H1 (cell line): ENCODE measurements at regions not wholly inside any gene's neighbourhood (a gene's known extent, or its start where the extent isn't known, plus 50 kb on each side); places are given as distances from the start of the nearest gene placed in this dataset.
A peak's percentile ranks its signal among the peaks of the same experiment; 100 is the strongest.

Source experiments
- CTCF ChIA-PET: fragments of 300-600 bp; sonication (Branson Sonifier 250); formaldehyde crosslinking; loops from one replicate; lab custom pipeline; 2021; ENCODE audit not compliant: partially characterized antibody; lab: Charles Lee
- POLR2A ChIA-PET: fragments of 300-600 bp; sonication (Branson Sonifier 250); formaldehyde crosslinking; loops from one replicate; lab custom pipeline; 2021; ENCODE audit warnings: inconsistent platforms; ENCODE audit not compliant: partially characterized antibody; lab: Charles Lee
- DNase-seq, 2 experiments: peaks; one replicate each; pipeline versions ENCODE4 v3.0.0 to v3.0.0-alpha.2; 2010 to 2022; ENCODE audit warnings: low spot score in 2 of 2, low read depth in 1 of 2, mixed read lengths in 1 of 2
- FAIRE-seq: peaks from 2 replicates; lab custom pipeline; 2011; peaks lifted over from hg19 to GRCh38; lab: Jason Lieb, UNC
- H2AFZ ChIP-seq: 2 replicates; pipeline ENCODE4 v1.8.1; 2012; ENCODE audit warnings: low read length, inconsistent platforms
- H2AK5ac ChIP-seq: 2 replicates; pipeline ENCODE4 v1.6.1; 2013; ENCODE audit warnings: low read depth, low read length
- H2BK120ac ChIP-seq: replicated peaks from 2 replicates; pipeline ENCODE3; 2013; ENCODE audit warnings: low read depth, low read length, inconsistent platforms
- H2BK12ac ChIP-seq: 2 replicates; pipeline ENCODE4 v1.6.1; 2013; ENCODE audit warnings: low read depth, low read length
- H2BK15ac ChIP-seq: 2 replicates; pipeline ENCODE4 v1.6.1; 2013; ENCODE audit warnings: low read length
- H2BK20ac ChIP-seq: 2 replicates; pipeline ENCODE4 v1.6.1; 2013; ENCODE audit warnings: low read length
- H2BK5ac ChIP-seq: 2 replicates; pipeline ENCODE4 v1.6.1; 2013; ENCODE audit warnings: low read depth, low read length
- H3K14ac ChIP-seq: 2 replicates; pipeline ENCODE4 v1.6.1; 2013; ENCODE audit warnings: inconsistent platforms; ENCODE audit not compliant: insufficient read length
- H3K18ac ChIP-seq: 2 replicates; pipeline ENCODE4 v1.6.1; 2013; ENCODE audit warnings: low read length; ENCODE audit errors: extremely low read depth
- H3K23ac ChIP-seq: 2 replicates; pipeline ENCODE4 v1.6.1; 2013; ENCODE audit warnings: inconsistent platforms; ENCODE audit not compliant: insufficient read length
- H3K23me2 ChIP-seq: 2 replicates; pipeline ENCODE4 v1.6.1; 2013; ENCODE audit warnings: low read depth, low read length
- H3K27ac ChIP-seq: 2 replicates; pipeline ENCODE4 v1.6.1; 2011; ENCODE audit warnings: low read depth, low read length, inconsistent platforms
- H3K27me3 ChIP-seq, 4 experiments: replicated peaks in 1 of 4; 1 replicate in 1 of 4; 2 replicates in 3 of 4; pipeline versions ENCODE4 v1.6.1 to v1.8.1; 2011 to 2013; ENCODE audit warnings: low read length in 3 of 4, mild to moderate bottlenecking in 3 of 4, inconsistent platforms in 2 of 4, mixed read lengths in 2 of 4, moderate library complexity in 1 of 4; ENCODE audit not compliant: control insufficient read depth in 3 of 4, insufficient read depth in 3 of 4; ENCODE audit errors: extremely low read depth in 1 of 4
- H3K36me3 ChIP-seq, 4 experiments: 2 replicates each; pipeline versions ENCODE4 v1.6.1 to v1.8.1; 2011 to 2013; ENCODE audit warnings: mild to moderate bottlenecking in 4 of 4, low read length in 3 of 4, moderate library complexity in 2 of 4, control low read depth in 1 of 4, inconsistent platforms in 1 of 4; ENCODE audit not compliant: insufficient read depth in 4 of 4, control insufficient read depth in 2 of 4
- H3K4ac ChIP-seq: replicated peaks from 2 replicates; pipeline ENCODE3; 2013; ENCODE audit warnings: low read length, low read depth, mixed read lengths, inconsistent platforms; ENCODE audit not compliant: insufficient read length
- H3K4me1 ChIP-seq, 4 experiments: replicated peaks in 1 of 4; 1 replicate in 1 of 4; 2 replicates in 3 of 4; pipeline versions ENCODE4 v1.6.1 to v1.8.1; 2011 to 2013; ENCODE audit warnings: low read length in 3 of 4, inconsistent platforms in 2 of 4, mixed read lengths in 1 of 4; ENCODE audit not compliant: insufficient read depth in 4 of 4, control insufficient read depth in 3 of 4
- H3K4me2 ChIP-seq, 2 experiments: 2 replicates each; pipeline versions ENCODE4 v1.6.1 to v1.8.1; 2011 to 2013; ENCODE audit warnings: low read depth in 2 of 2, low read length in 2 of 2, control low read depth in 1 of 2, inconsistent platforms in 1 of 2, mild to moderate bottlenecking in 1 of 2; ENCODE audit not compliant: insufficient read depth in 1 of 2
- H3K4me3 ChIP-seq, 4 experiments: fragments of 200-600, 300-600 bp in 1 of 4; sonication (generic), shearing (Covaris generic), sonication (Bioruptor Twin) in 1 of 4; 2 replicates each; pipeline versions ENCODE4 v1.5.1 to v1.8.1; 2011 to 2016; ENCODE audit warnings: low read length in 4 of 4, low read depth in 3 of 4, control low read depth in 2 of 4, inconsistent platforms in 2 of 4, mild to moderate bottlenecking in 2 of 4, mixed read lengths in 1 of 4, moderate library complexity in 1 of 4; ENCODE audit not compliant: insufficient read depth in 2 of 4; ENCODE audit errors: extremely low read depth in 1 of 4
- H3K56ac ChIP-seq: replicated peaks from 2 replicates; pipeline ENCODE3; 2013; ENCODE audit warnings: low read depth, mild to moderate bottlenecking, mixed read lengths, low read length, inconsistent platforms; ENCODE audit not compliant: insufficient read length
- H3K79me1 ChIP-seq: 2 replicates; pipeline ENCODE4 v1.6.1; 2013; ENCODE audit warnings: low read depth, low read length, control low read depth
- H3K79me2 ChIP-seq, 2 experiments: 2 replicates each; pipeline versions ENCODE4 v1.6.1 to v1.8.1; 2012 to 2013; ENCODE audit warnings: low read length in 2 of 2, mild to moderate bottlenecking in 2 of 2, inconsistent platforms in 1 of 2; ENCODE audit not compliant: insufficient read depth in 2 of 2, control insufficient read depth in 1 of 2
- H3K9ac ChIP-seq, 4 experiments: replicated peaks in 1 of 4; 1 replicate in 1 of 4; 2 replicates in 3 of 4; pipeline versions ENCODE4 v1.6.1 to v1.8.1; 2011 to 2013; ENCODE audit warnings: low read depth in 3 of 4, low read length in 3 of 4, control low read depth in 2 of 4, mild to moderate bottlenecking in 2 of 4, moderate library complexity in 2 of 4, inconsistent platforms in 1 of 4; ENCODE audit errors: extremely low read depth in 1 of 4
- H3K9me3 ChIP-seq, 2 experiments: 2 replicates each; pipeline versions ENCODE4 v1.6.1 to v1.8.1; 2012 to 2013; ENCODE audit warnings: mild to moderate bottlenecking in 2 of 2, moderate library complexity in 2 of 2, control low read depth in 1 of 2, inconsistent platforms in 1 of 2, low read depth in 1 of 2, low read length in 1 of 2, mixed read lengths in 1 of 2; ENCODE audit not compliant: insufficient read depth in 2 of 2
- H4K20me1 ChIP-seq, 2 experiments: replicated peaks in 1 of 2; 2 replicates each; pipeline versions ENCODE3 to v1.8.1; 2011 to 2013; ENCODE audit warnings: inconsistent platforms in 2 of 2, low read length in 2 of 2, mild to moderate bottlenecking in 1 of 2; ENCODE audit not compliant: insufficient read depth in 2 of 2, control insufficient read depth in 1 of 2
- H4K5ac ChIP-seq: 2 replicates; pipeline ENCODE4 v1.6.1; 2013; ENCODE audit warnings: low read length, low read depth, mixed read lengths, inconsistent platforms; ENCODE audit not compliant: insufficient read length
- H4K8ac ChIP-seq: 2 replicates; pipeline ENCODE4 v1.8.0; 2013; ENCODE audit warnings: mild to moderate bottlenecking, moderate library complexity, low read length, inconsistent platforms; ENCODE audit not compliant: insufficient read depth; ENCODE audit errors: extremely low read depth
- H4K91ac ChIP-seq: replicated peaks from 2 replicates; pipeline ENCODE3; 2013; ENCODE audit warnings: low read length, mixed read lengths, inconsistent platforms; ENCODE audit not compliant: insufficient read length
- ATF2 ChIP-seq: IDR thresholded peaks from 2 replicates; pipeline ENCODE4 v1.6.1; 2012; ENCODE audit warnings: low read length, inconsistent platforms
- CTCF ChIP-seq, 3 experiments: IDR thresholded peaks; 1 replicate in 2 of 3; 2 replicates in 1 of 3; pipeline versions ENCODE4 v1.5.1 to v1.6.1; 2011; ENCODE audit warnings: low read length in 3 of 3, mild to moderate bottlenecking in 3 of 3, inconsistent platforms in 2 of 3, low read depth in 1 of 3, moderate library complexity in 1 of 3; ENCODE audit not compliant: insufficient read depth in 1 of 3; ENCODE audit errors: control extremely low read depth in 1 of 3
- EGR1 ChIP-seq: IDR thresholded peaks from 2 replicates; pipeline ENCODE4 v1.6.1; 2011; ENCODE audit warnings: low read depth, low read length, borderline replicate concordance
- SP1 ChIP-seq: IDR thresholded peaks from 2 replicates; pipeline ENCODE4 v1.6.1; 2011; ENCODE audit warnings: low read depth, low read length
- TCF12 ChIP-seq: IDR thresholded peaks from 2 replicates; pipeline ENCODE4 v1.6.1; 2011; ENCODE audit warnings: low read depth, mild to moderate bottlenecking, low read length
- WGBS, 2 experiments: shearing (Covaris generic) in 1 of 2; methylation state at CpG; one replicate each; pipeline versions ENCODE4 v1.1.6 to v1.1.7; 2013 to 2015; ENCODE audit warnings: low lambda C conversion rate in 2 of 2, mixed read lengths in 2 of 2, inconsistent platforms in 1 of 2, low coverage in 1 of 2, missing lambda C conversion rate in 1 of 2; ENCODE audit not compliant: insufficient replicate concordance in 2 of 2, insufficient coverage in 1 of 2, insufficient read length in 1 of 2; ENCODE audit errors: extremely low coverage in 1 of 2, missing lambda C conversion rate in 1 of 2; 5-methylcytosine and 5-hydroxymethylcytosine counted together

- H2BK5ac ChIP-seq, result no peak overlapping the region
- H3K79me1 ChIP-seq, result no peaks in the 10 kb centered on the region
- no peak for DNase-seq
- no peak overlapping the region for H3K4me2 ChIP-seq
- no peak overlapping the region for H2BK120ac ChIP-seq
- no peak overlapping the region for H2BK12ac ChIP-seq
- H3K27ac ChIP-seq, result no peak overlapping the region
- ChIA-PET CTCF (no interaction called here), POLR2A (no interaction called here)
- H3K23me2 ChIP-seq, result no peaks in the 10 kb centered on the region; the same call in 1 of the 2 replicates
- no peak overlapping the region for H3K23ac ChIP-seq
- no peak overlapping the region for H3K56ac ChIP-seq
- no peak overlapping the region for H4K5ac ChIP-seq
- H4K8ac ChIP-seq, result no peak overlapping the region
- H3K4ac ChIP-seq, result no peak overlapping the region
- FAIRE-seq, result no peak
- peak overlapping the region in 1 of 4 experiments; percentile 34; a peak in 1 of 7 replicates for H3K9ac ChIP-seq
- no peak overlapping the region for H4K91ac ChIP-seq
- no peak overlapping the region for H2AFZ ChIP-seq
- H3K36me3 ChIP-seq, result no peaks in the 10 kb centered on the region
- H4K20me1 ChIP-seq, result no peaks in the 10 kb centered on the region
- H2AK5ac ChIP-seq, result no peak overlapping the region
- 89% methylated on average over 3 of the region's 3 CpGs; no CpG with 5 or more reads in 1 of the 2 experiments for WGBS, 2 experiments
- H3K27me3 ChIP-seq, result no peaks in the 10 kb centered on the region
- no peak overlapping the region for H3K18ac ChIP-seq
- H3K4me1 ChIP-seq, result no peaks in the 10 kb centered on the region
- H3K79me2 ChIP-seq, result no peaks in the 10 kb centered on the region
- H2BK20ac ChIP-seq, result no peak overlapping the region
- no peak overlapping the region for H3K14ac ChIP-seq
- TF ChIP-seq ATF2 (no peak), EGR1 (no peak), SP1 (no peak), TCF12 (no peak), CTCF (IDR thresholded peaks at IDR 0.05; ENCODE audit: control extremely low read depth in 1 of 3, insufficient read depth in 1 of 3, low read depth in 1 of 3, low read length in 3 of 3) (no peak)
- no peak overlapping the region for H3K4me3 ChIP-seq
- H2BK15ac ChIP-seq, result no peak overlapping the region
- H3K9me3 ChIP-seq, result no peaks in the 10 kb centered on the region
Measured at GRCh38 chr2:180405520-180405919, 398.4 kb upstream of the CWC22 start.
